ENCODE measurements at regions not wholly inside any gene's neighbourhood (a gene's known extent, or its start where the extent isn't known, plus 50 kb on each side); places are given as distances from the start of the nearest gene placed in this dataset.

DNA sequence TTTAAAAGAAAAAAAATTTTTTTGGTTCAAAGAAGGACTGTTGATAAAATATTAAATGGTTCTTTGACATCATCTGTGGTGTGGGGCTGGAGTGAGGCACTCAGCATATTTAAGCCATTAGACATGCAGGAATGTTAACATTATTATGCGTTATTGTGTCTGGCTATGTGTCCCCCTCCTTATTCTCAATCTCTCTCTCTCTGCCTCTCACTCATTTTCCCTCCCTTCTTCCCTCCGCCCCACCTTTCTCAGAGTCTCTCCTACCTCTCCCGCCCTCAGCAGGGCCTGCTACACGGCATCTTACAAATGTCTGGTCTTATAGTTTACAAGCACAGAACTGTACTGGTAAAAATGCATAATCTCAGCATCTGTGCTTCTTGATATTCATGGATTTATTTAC is 287.8 kb upstream of the TMEM161B start:
- Histone ChIP-seq H3K4me3 (ENCODE audit: control insufficient read depth in 1 of 7, extremely low read depth in 1 of 7, insufficient read depth in 4 of 7, low read depth in 2 of 7, low read length in 6 of 7) (no peak overlapping the region), H3K36me3 (ENCODE audit: control insufficient read depth in 4 of 4, insufficient read depth in 4 of 4, low read length in 3 of 4) (no peaks in the 10 kb centered on the region), H3K4me1 (ENCODE audit: control extremely low read depth in 1 of 4, control insufficient read depth in 4 of 4, insufficient read depth in 4 of 4, low read length in 3 of 4) (peaks cover 3 to 7% (median 5%) of the 10 kb centered on the region in 4 experiments), H3K9me3 (ENCODE audit: control extremely low read depth in 1 of 5, control insufficient read depth in 4 of 5, insufficient read depth in 2 of 5, low read depth in 1 of 5, low read length in 4 of 5) (no peaks in the 10 kb centered on the region), H3K27me3 (replicated peaks in 2 of 5; ENCODE audit: control insufficient read depth in 4 of 5, insufficient read depth in 5 of 5, low read length in 4 of 5) (no peaks in the 10 kb centered on the region), H3K27ac (ENCODE audit: insufficient read depth in 1 of 2, low read depth in 1 of 2, low read length in 2 of 2, poor library complexity in 1 of 2, severe bottlenecking in 2 of 2) (no peak overlapping the region)
- CTCF ChIA-PET: interaction anchor here (1.4 kb wide), 1 partner anchor 17 kb away, joined by 3 read pairs; no protein-coding TSS in a partner anchor
- no peak for DNase-seq
- POLR2A ChIA-PET: no interaction called here
- WGBS (ENCODE audit: insufficient coverage): 96% methylated on average over 4 of the region's 4 CpGs

GRCh38 chr5:88555674-88556073 is 287.0 kb upstream of the TMEM161B start:
- Histone ChIP-seq H3K4me1 (ENCODE audit: control extremely low read depth in 1 of 4, control insufficient read depth in 4 of 4, insufficient read depth in 4 of 4, low read length in 3 of 4) (peaks cover 3 to 7% (median 5%) of the 10 kb centered on the region in 4 experiments), H3K9me3 (ENCODE audit: control extremely low read depth in 1 of 5, control insufficient read depth in 4 of 5, insufficient read depth in 2 of 5, low read depth in 1 of 5, low read length in 4 of 5) (no peaks in the 10 kb centered on the region), H3K4me3 (ENCODE audit: control insufficient read depth in 1 of 7, extremely low read depth in 1 of 7, insufficient read depth in 4 of 7, low read depth in 2 of 7, low read length in 6 of 7) (no peak overlapping the region), H3K36me3 (ENCODE audit: control insufficient read depth in 4 of 4, insufficient read depth in 4 of 4, low read length in 3 of 4) (no peaks in the 10 kb centered on the region), H3K27me3 (replicated peaks in 2 of 5; ENCODE audit: control insufficient read depth in 4 of 5, insufficient read depth in 5 of 5, low read length in 4 of 5) (no peaks in the 10 kb centered on the region), H3K27ac (ENCODE audit: insufficient read depth in 1 of 2, low read depth in 1 of 2, low read length in 2 of 2, poor library complexity in 1 of 2, severe bottlenecking in 2 of 2) (no peak overlapping the region)
- ChIA-PET CTCF (interaction anchor here (1.4 kb wide), 1 partner anchor 17 kb away, joined by 3 read pairs; no protein-coding TSS in a partner anchor), POLR2A (no interaction called here)
- DNase-seq: peak in 2 of 3 donors; percentile 48 to 67
- WGBS (ENCODE audit: insufficient coverage): no CpG with 5 or more reads among the region's 4 CpGs

- Histone ChIP-seq H3K4me1 (ENCODE audit: control extremely low read depth in 1 of 4, control insufficient read depth in 4 of 4, insufficient read depth in 4 of 4, low read length in 3 of 4) (peaks cover 3 to 7% (median 5%) of the 10 kb centered on the region in 4 experiments), H3K9me3 (ENCODE audit: control extremely low read depth in 1 of 5, control insufficient read depth in 4 of 5, insufficient read depth in 2 of 5, low read depth in 1 of 5, low read length in 4 of 5) (no peaks in the 10 kb centered on the region), H3K4me3 (ENCODE audit: control insufficient read depth in 1 of 7, extremely low read depth in 1 of 7, insufficient read depth in 4 of 7, low read depth in 2 of 7, low read length in 6 of 7) (no peak overlapping the region), H3K27me3 (replicated peaks in 2 of 5; ENCODE audit: control insufficient read depth in 4 of 5, insufficient read depth in 5 of 5, low read length in 4 of 5) (no peaks in the 10 kb centered on the region), H3K27ac (ENCODE audit: insufficient read depth in 1 of 2, low read depth in 1 of 2, low read length in 2 of 2, poor library complexity in 1 of 2, severe bottlenecking in 2 of 2) (no peak overlapping the region), H3K36me3 (ENCODE audit: control insufficient read depth in 4 of 4, insufficient read depth in 4 of 4, low read length in 3 of 4) (no peaks in the 10 kb centered on the region)
- ChIA-PET POLR2A (no interaction called here), CTCF (no interaction called here)
- DNase-seq: no peak
Measured at GRCh38 chr5:88553986-88554385, 285.3 kb upstream of the TMEM161B start.

DNA sequence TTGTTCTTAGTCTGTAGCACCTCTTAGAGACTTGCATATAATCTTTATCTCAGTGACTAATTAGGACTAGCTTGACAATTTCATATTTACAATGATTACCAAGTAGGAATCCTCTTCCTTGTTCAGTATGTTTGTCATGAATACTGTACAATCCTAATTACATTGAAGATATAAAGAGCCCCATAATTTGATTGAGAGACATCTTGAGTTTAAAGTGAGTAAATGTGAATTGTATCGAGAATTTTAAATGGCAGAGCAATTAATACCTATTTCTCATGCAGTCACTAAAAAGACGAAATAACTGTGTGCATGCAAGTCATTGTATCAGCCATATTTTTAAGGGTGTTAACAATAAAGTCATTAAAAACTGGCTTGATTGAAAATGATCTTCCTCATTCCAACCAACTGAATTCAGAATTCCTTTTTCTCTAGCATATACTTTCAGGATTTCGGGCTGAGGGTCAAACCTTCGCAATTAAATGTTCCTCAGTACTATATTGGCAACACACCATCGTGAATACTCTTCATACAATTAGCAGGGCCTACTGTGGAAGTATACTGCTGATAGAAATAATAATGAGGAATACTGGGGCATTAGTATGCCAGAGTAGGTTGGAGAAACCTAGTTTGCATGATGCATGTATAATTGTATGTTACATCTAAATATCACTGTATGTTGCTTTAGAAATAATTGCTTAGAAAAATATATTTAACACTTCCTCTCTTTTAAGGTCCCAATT is 284.7 kb upstream of the TMEM161B start:
- 100% methylated on average over 1 of the region's 5 CpGs for WGBS (ENCODE audit: insufficient coverage)
- Histone ChIP-seq H3K27me3 (replicated peaks in 2 of 5; ENCODE audit: control insufficient read depth in 4 of 5, insufficient read depth in 5 of 5, low read length in 4 of 5) (peaks cover 0 to 3% (median 0%) of the 10 kb centered on the region in 5 experiments), H3K27ac (ENCODE audit: insufficient read depth in 1 of 2, low read depth in 1 of 2, low read length in 2 of 2, poor library complexity in 1 of 2, severe bottlenecking in 2 of 2) (no peak overlapping the region), H3K4me3 (ENCODE audit: control insufficient read depth in 1 of 7, extremely low read depth in 1 of 7, insufficient read depth in 4 of 7, low read depth in 2 of 7, low read length in 6 of 7) (no peak overlapping the region), H3K9me3 (ENCODE audit: control extremely low read depth in 1 of 5, control insufficient read depth in 4 of 5, insufficient read depth in 2 of 5, low read depth in 1 of 5, low read length in 4 of 5) (no peaks in the 10 kb centered on the region), H3K4me1 (ENCODE audit: control extremely low read depth in 1 of 4, control insufficient read depth in 4 of 4, insufficient read depth in 4 of 4, low read length in 3 of 4) (peaks cover 3 to 7% (median 5%) of the 10 kb centered on the region in 4 experiments), H3K36me3 (ENCODE audit: control insufficient read depth in 4 of 4, insufficient read depth in 4 of 4, low read length in 3 of 4) (no peaks in the 10 kb centered on the region)
- no peak for DNase-seq
- ChIA-PET POLR2A (no interaction called here), CTCF (no interaction called here)

GRCh38 chr5:88552426-88552825 is 283.8 kb upstream of the TMEM161B start:
- DNase-seq: no peak
- Histone ChIP-seq H3K27ac (ENCODE audit: insufficient read depth in 1 of 2, low read depth in 1 of 2, low read length in 2 of 2, poor library complexity in 1 of 2, severe bottlenecking in 2 of 2) (no peak overlapping the region), H3K4me1 (ENCODE audit: control extremely low read depth in 1 of 4, control insufficient read depth in 4 of 4, insufficient read depth in 4 of 4, low read length in 3 of 4) (peaks cover 3 to 7% (median 5%) of the 10 kb centered on the region in 4 experiments), H3K27me3 (replicated peaks in 2 of 5; ENCODE audit: control insufficient read depth in 4 of 5, insufficient read depth in 5 of 5, low read length in 4 of 5) (peaks cover 0 to 4% (median 0%) of the 10 kb centered on the region in 5 experiments), H3K4me3 (ENCODE audit: control insufficient read depth in 1 of 7, extremely low read depth in 1 of 7, insufficient read depth in 4 of 7, low read depth in 2 of 7, low read length in 6 of 7) (no peak overlapping the region), H3K9me3 (ENCODE audit: control extremely low read depth in 1 of 5, control insufficient read depth in 4 of 5, insufficient read depth in 2 of 5, low read depth in 1 of 5, low read length in 4 of 5) (no peaks in the 10 kb centered on the region), H3K36me3 (ENCODE audit: control insufficient read depth in 4 of 4, insufficient read depth in 4 of 4, low read length in 3 of 4) (no peaks in the 10 kb centered on the region)
- CTCF ChIA-PET: no interaction called here
- POLR2A ChIA-PET: interaction anchor here (0.5 kb wide), 1 partner anchor 24 kb away, joined by 3 read pairs; no protein-coding TSS in a partner anchor
- no CpG with 5 or more reads among the region's 4 CpGs for WGBS (ENCODE audit: insufficient coverage)

GRCh38 chr5:88551724-88552345 is 283.2 kb upstream of the TMEM161B start:
- Histone ChIP-seq H3K27me3 (replicated peaks in 2 of 5; ENCODE audit: control insufficient read depth in 4 of 5, insufficient read depth in 5 of 5, low read length in 4 of 5) (peaks cover 0 to 4% (median 0%) of the 10 kb centered on the region in 5 experiments), H3K9me3 (ENCODE audit: control extremely low read depth in 1 of 5, control insufficient read depth in 4 of 5, insufficient read depth in 2 of 5, low read depth in 1 of 5, low read length in 4 of 5) (no peaks in the 10 kb centered on the region), H3K4me1 (ENCODE audit: control extremely low read depth in 1 of 4, control insufficient read depth in 4 of 4, insufficient read depth in 4 of 4, low read length in 3 of 4) (peaks cover 3 to 7% (median 5%) of the 10 kb centered on the region in 4 experiments), H3K4me3 (ENCODE audit: control insufficient read depth in 1 of 7, extremely low read depth in 1 of 7, insufficient read depth in 4 of 7, low read depth in 2 of 7, low read length in 6 of 7) (no peak overlapping the region), H3K27ac (ENCODE audit: insufficient read depth in 1 of 2, low read depth in 1 of 2, low read length in 2 of 2, poor library complexity in 1 of 2, severe bottlenecking in 2 of 2) (no peak overlapping the region), H3K36me3 (ENCODE audit: control insufficient read depth in 4 of 4, insufficient read depth in 4 of 4, low read length in 3 of 4) (no peaks in the 10 kb centered on the region)
- no peak for DNase-seq
- CTCF ChIA-PET: no interaction called here
- POLR2A ChIA-PET: interaction anchor here (0.5 kb wide), 1 partner anchor 24 kb away, joined by 3 read pairs; no protein-coding TSS in a partner anchor
- 94% methylated on average over 7 of the region's 10 CpGs for WGBS (ENCODE audit: insufficient coverage)

DNA sequence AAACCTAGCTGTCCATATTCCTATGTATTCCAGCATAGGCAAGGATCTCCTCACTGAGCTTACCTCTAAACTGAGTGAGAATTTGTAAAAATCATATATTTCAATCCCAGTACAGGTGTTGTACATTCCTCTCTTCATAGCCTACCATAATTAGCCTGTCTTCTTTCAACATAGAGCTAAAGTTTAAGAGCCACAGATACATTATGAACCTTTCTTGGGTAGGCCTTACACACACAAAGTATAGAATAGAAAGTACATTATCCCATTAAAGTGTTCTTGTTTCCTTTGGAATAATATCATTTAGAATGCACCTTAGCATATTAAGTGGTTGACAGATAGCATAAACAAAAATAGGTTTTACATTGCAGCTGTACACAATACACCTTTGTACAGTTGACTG is 282.1 kb upstream of the TMEM161B start:
- H3K27ac ChIP-seq (ENCODE audit: insufficient read depth in 1 of 2, low read depth in 1 of 2, low read length in 2 of 2, poor library complexity in 1 of 2, severe bottlenecking in 2 of 2): no peak overlapping the region
- no peak overlapping the region for H3K4me3 ChIP-seq (ENCODE audit: control insufficient read depth in 1 of 7, extremely low read depth in 1 of 7, insufficient read depth in 4 of 7, low read depth in 2 of 7, low read length in 6 of 7)
- no peaks in the 10 kb centered on the region for H3K9me3 ChIP-seq (ENCODE audit: control extremely low read depth in 1 of 5, control insufficient read depth in 4 of 5, insufficient read depth in 2 of 5, low read depth in 1 of 5, low read length in 4 of 5)
- POLR2A ChIA-PET: no interaction called here
- peaks cover 0 to 4% (median 0%) of the 10 kb centered on the region in 5 experiments for H3K27me3 ChIP-seq (replicated peaks in 2 of 5; ENCODE audit: control insufficient read depth in 4 of 5, insufficient read depth in 5 of 5, low read length in 4 of 5)
- CTCF ChIA-PET: no interaction called here
- H3K36me3 ChIP-seq (ENCODE audit: control insufficient read depth in 4 of 4, insufficient read depth in 4 of 4, low read length in 3 of 4): no peaks in the 10 kb centered on the region
- no peak for DNase-seq
- peaks cover 0 to 3% (median 1%) of the 10 kb centered on the region in 4 experiments for H3K4me1 ChIP-seq (ENCODE audit: control extremely low read depth in 1 of 4, control insufficient read depth in 4 of 4, insufficient read depth in 4 of 4, low read length in 3 of 4)

Measured in common myeloid progenitor, CD34-positive (primary cell).